Left colon (tissue), 2 donors: ENCODE measurements at regions not wholly inside any gene's neighbourhood (a gene's known extent, or its start where the extent isn't known, plus 50 kb on each side); places are given as distances from the start of the nearest gene placed in this dataset.

Experiments used
- ATAC-seq: fragments of 200-7000 bp; cut with Tn5 transposase; one replicate; pipeline ENCODE4 v1.9.1; 2020; ENCODE audit warnings: mild to moderate bottlenecking, moderate library complexity
- DNase-seq, 2 donors: peaks; one replicate each; pipeline ENCODE4 v3.0.0-alpha.2; 2020
- intact Hi-C, 2 donors: fragments of 100-400 bp; cut with DNase I in 1 of 2; cut with micrococcal nuclease in 1 of 2; formaldehyde crosslinking; loops; one replicate each; pipeline versions ENCODE4 v1.11.2 to v1.14.0; 2022; cut with DNase I, micrococcal nuclease
- donor health status: DM: no; HTN: no; CAD: no.
- donor health status: DM: yes; HTN: yes; CAD: no.

- intact Hi-C loops = loop anchor here (10.0 kb wide), 2 partner anchors 399 to 409 kb away; no protein-coding TSS in a partner anchor
- ATAC-seq (peak; percentile 56), DNase-seq (no peak)
These were observed 649.1 kb upstream of the SORCS1 start for GRCh38 chr10:107813451-107814162.

GRCh38 chr10:107809889-107810288 lies 645.4 kb upstream of the SORCS1 start:
- DNase-seq = no peak
- intact Hi-C loops = loop anchor here (10.0 kb wide), 2 partner anchors 395 to 405 kb away; no protein-coding TSS in a partner anchor
- no peak for ATAC-seq

- ATAC-seq = no peak
These were observed 643.3 kb upstream of the SORCS1 start for GRCh38 chr10:107807836-107808235.

GRCh38 chr10:107806026-107806425 lies 641.5 kb upstream of the SORCS1 start:
- intact Hi-C loops = no loop called here
- DNase-seq = no peak

More at GRCh38 chr10:107807836-107808235, 643.3 kb upstream of the SORCS1 start:
- intact Hi-C loops = no loop called here
- DNase-seq = no peak

GRCh38 chr10:107803546-107803945 lies 639.0 kb upstream of the SORCS1 start:
- intact Hi-C loops = no loop called here
- ATAC-seq (no peak), DNase-seq (no peak)

More at GRCh38 chr10:107806026-107806425, 641.5 kb upstream of the SORCS1 start:
- ATAC-seq = no peak

GRCh38 chr10:107800061-107800460 lies 635.6 kb upstream of the SORCS1 start:
- ATAC-seq (no peak), DNase-seq (no peak)

GRCh38 chr10:107790271-107790670 lies 625.8 kb upstream of the SORCS1 start:
- intact Hi-C loops = no loop called here
- ATAC-seq = no peak
- no peak for DNase-seq

More at GRCh38 chr10:107800061-107800460, 635.6 kb upstream of the SORCS1 start:
- intact Hi-C loops = no loop called here

- no peak for ATAC-seq
- intact Hi-C loops = no loop called here
- DNase-seq = no peak
These were observed 606.6 kb upstream of the SORCS1 start for GRCh38 chr10:107771066-107771465.

- ATAC-seq (no peak), DNase-seq (no peak)
- intact Hi-C loops = no loop called here
These were observed 602.7 kb upstream of the SORCS1 start for GRCh38 chr10:107767185-107767584.

- DNase-seq (no peak), ATAC-seq (no peak)
- intact Hi-C loops = no loop called here
These were observed 590.3 kb upstream of the SORCS1 start for GRCh38 chr10:107754814-107755213.

- DNase-seq = no peak
- no peak for ATAC-seq
- intact Hi-C loops = no loop called here
These were observed 584.7 kb upstream of the SORCS1 start for GRCh38 chr10:107749235-107749634.

- ATAC-seq (no peak), DNase-seq (no peak)
- intact Hi-C loops = no loop called here
These were observed 583.3 kb upstream of the SORCS1 start for GRCh38 chr10:107747851-107748250.

GRCh38 chr10:107741971-107742370 lies 577.5 kb upstream of the SORCS1 start:
- DNase-seq = no peak
- intact Hi-C loops = no loop called here
- ATAC-seq = no peak

GRCh38 chr10:107740962-107741690 lies 576.6 kb upstream of the SORCS1 start:
- intact Hi-C loops = no loop called here
- no peak for ATAC-seq
- no peak for DNase-seq

- intact Hi-C loops = no loop called here
- DNase-seq = no peak
- no peak for ATAC-seq
These were observed 575.4 kb upstream of the SORCS1 start for GRCh38 chr10:107739951-107740350.

GRCh38 chr10:107733328-107734130 lies 569.0 kb upstream of the SORCS1 start:
- intact Hi-C loops = no loop called here
- ATAC-seq (no peak), DNase-seq (no peak)

- peak in 1 of 2 donors; percentile 2 for DNase-seq
- no peak for ATAC-seq
- intact Hi-C loops = no loop called here
These were observed 567.5 kb upstream of the SORCS1 start for GRCh38 chr10:107732045-107732444.

GRCh38 chr10:107728807-107729206 lies 564.3 kb upstream of the SORCS1 start:
- intact Hi-C loops = no loop called here
- ATAC-seq (peak; percentile 93), DNase-seq (no peak)

- intact Hi-C loops = no loop called here
- ATAC-seq (peak; percentile 85), DNase-seq (no peak)
These were observed 563.3 kb upstream of the SORCS1 start for GRCh38 chr10:107727767-107728317.
